ENCODE measurements at regions not wholly inside any gene's neighbourhood (a gene's known extent, or its start where the extent isn't known, plus 50 kb on each side); places are given as distances from the start of the nearest gene placed in this dataset.

GRCh38 chr1:38151399-38151798, 104.8 kb upstream of the POU3F1 start:
- TF ChIP-seq REST (IDR thresholded peaks at IDR 0.05; ENCODE audit: insufficient read depth in 1 of 2, low read depth in 2 of 2, low read length in 2 of 2) (no peak), POLR2AphosphoS5 (IDR thresholded peaks at IDR 0.05; ENCODE audit: low read depth, low read length) (no peak), SIN3A (IDR thresholded peaks at IDR 0.05; ENCODE audit: borderline replicate concordance, insufficient read depth, low read length) (no peak), TAF1 (IDR thresholded peaks at IDR 0.05; ENCODE audit: borderline replicate concordance, insufficient read depth, low read length) (no peak)

Measured in PFSK-1 (cell line).